HL-60/S4 treated with retinoic acid at 250 ng/mL for 4 days and 3 days (cell line): ENCODE measurements at regions not wholly inside any gene's neighbourhood (a gene's known extent, or its start where the extent isn't known, plus 50 kb on each side); places are given as distances from the start of the nearest gene placed in this dataset.
"Not testable (repeated sequence)": the region's sequence is repeated elsewhere in the genome, so short reads cannot be mapped to it uniquely, and the experiment has no call there.

Experiments
- in situ Hi-C: fragments of 300-500 bp; cut with MboI; formaldehyde crosslinking; loops from 2 replicates; pipeline ENCODE4 v1.7.0; 2022; ENCODE audit warnings: low sequenced_read_pairs

- in situ Hi-C loops = no loop called here
Observed at GRCh38 chr6:144519426-144519825, 234.3 kb downstream of the UTRN start.

- in situ Hi-C loops = no loop called here
Observed at GRCh38 chr6:144528743-144529425, 243.7 kb downstream of the UTRN start.

DNA sequence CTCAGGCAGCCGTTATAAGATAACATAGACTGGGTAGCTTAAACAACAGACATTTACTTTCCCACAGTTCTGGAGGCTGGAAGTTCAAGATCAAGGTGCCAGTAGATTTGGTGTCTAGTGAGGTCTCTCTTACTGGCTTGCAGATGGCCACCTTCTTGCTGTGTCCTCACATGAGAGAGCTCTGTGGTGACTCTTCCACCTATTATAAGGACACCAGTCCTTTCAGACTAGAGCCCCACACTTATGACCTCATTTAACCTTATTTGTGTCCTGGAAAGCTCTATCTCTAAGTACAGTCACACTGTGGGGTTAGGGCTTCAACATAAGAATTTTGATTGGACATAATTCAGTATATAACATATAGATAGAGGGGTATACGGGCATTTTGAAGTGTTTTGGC, 245.0 kb downstream of the UTRN start:
- in situ Hi-C loops = no loop called here

DNA sequence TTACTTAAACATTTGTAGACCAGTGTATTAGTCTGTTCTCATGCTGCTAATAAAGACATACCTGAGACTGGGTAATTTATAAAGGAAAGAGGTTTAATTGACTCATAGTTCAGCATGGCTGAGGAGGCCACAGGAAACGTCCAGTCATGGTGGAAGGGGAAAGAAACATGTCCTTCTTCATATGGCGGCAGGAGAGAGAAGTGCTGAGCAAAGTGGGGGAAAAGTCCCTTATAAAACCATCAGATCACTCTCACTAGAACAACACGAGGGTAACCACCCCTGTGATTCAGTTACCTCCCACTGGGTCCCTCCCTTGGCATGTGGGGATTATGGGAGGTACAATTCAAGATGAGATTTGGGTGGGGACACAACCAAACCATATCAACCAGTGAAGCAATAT, 247.1 kb downstream of the UTRN start:
- in situ Hi-C loops = not testable (repeated sequence)

DNA sequence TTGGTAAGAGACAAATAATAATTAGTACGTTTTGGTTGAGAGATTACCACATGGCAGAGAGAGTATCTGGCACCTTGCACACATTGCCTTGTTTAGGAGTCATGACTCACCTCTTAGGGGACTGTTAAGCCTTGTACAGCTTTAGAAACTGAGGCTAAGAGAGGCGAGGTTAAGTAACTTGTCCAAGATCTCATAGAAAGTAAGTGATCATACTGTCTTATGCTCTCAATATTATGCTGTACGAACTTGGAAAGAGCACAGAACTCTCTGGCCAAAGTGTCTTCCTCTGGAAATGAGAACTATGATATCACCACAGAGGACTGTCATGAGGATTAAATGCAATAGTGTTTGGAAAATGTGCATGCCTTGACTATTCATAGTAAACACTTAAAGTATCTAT, 249.0 kb downstream of the UTRN start:
- in situ Hi-C loops = no loop called here

GRCh38 chr6:144535630-144536029, 250.5 kb downstream of the UTRN start:
- in situ Hi-C loops = no loop called here

- in situ Hi-C loops = no loop called here
Observed at GRCh38 chr6:144536079-144536478, 250.9 kb downstream of the UTRN start.

GRCh38 chr6:144543006-144543871, 258.1 kb downstream of the UTRN start:
- in situ Hi-C loops = no loop called here

GRCh38 chr6:144544266-144544830, 259.2 kb downstream of the UTRN start:
- in situ Hi-C loops = no loop called here

DNA sequence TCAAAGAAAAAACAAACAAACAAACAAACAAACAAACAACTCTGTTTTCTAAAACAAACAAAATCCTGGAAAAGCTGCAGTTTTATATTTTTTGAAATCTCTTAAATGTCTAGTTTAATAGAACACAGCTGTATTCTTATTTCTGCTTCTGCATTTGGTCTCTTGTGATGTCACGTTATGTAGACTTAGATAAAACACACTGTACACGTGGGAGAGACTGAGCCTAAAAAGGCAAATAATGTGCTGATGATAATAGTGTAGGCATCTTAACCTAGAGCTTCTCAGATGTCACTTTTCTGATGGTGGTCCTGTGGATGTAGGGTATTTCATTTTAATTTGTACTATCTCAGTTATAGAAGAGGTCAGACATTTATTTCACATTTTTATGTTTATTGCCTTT, 261.7 kb downstream of the UTRN start:
- in situ Hi-C loops = no loop called here

GRCh38 chr6:144547409-144547808, 262.3 kb downstream of the UTRN start:
- in situ Hi-C loops = no loop called here

- in situ Hi-C loops = no loop called here
Observed at GRCh38 chr6:144548536-144548935, 263.4 kb downstream of the UTRN start.

GRCh38 chr6:144549837-144550747, 265.0 kb downstream of the UTRN start:
- in situ Hi-C loops = no loop called here

- in situ Hi-C loops = no loop called here
Observed at GRCh38 chr6:144551339-144551738, 266.2 kb downstream of the UTRN start.

DNA sequence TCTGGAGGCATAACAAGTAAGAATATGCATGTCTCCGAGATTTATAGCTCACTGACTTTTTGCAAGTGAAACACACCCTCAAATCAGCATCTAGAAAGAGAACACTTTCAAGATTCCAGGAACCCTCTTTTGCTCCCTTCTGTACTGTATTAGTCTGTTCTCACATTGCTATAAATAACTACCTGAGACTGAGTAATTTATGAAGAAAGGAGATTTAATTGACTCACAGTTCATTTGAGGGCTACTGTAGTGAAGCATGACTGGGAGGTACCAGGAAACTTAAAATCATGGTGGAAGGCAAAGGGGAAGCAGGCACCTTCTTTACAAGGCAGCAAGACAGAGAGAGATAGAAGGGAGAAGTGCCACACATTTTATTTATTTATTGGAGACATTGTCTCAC, 269.9 kb downstream of the UTRN start:
- in situ Hi-C loops = no loop called here

DNA sequence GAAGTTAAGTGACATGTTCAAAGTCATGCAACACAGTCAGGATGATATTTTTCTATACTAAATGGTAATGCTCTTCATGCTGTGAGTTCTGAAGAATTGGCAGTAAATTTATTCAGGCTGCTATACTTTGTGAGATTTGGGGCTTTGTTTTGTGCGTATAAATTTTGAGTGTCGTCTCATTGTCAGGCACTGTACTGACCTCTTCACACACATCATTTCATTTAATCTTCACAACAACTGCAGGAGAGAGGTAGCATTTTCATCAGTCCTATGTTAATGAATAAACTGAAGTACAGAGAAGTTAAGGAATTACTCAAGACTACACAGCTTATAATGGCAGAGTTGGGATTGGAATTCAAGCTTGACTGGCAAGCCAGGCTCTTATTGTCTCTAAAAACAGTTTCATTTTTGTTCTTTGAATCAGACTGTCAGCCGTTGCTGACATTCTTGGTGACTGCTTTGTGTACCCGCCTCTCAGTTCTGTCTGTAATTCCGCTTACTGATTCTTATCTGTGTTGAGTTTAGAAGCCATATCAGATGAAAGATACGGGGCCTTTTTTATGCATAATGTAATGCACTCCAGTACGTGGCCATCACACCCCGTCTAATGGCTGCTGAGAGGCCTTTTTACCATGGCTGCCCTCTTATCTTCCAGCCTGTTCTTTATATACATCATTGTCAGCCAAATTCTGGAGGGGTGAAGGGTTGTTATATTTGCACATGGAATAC, 274.9 kb downstream of the UTRN start:
- in situ Hi-C loops = no loop called here

DNA sequence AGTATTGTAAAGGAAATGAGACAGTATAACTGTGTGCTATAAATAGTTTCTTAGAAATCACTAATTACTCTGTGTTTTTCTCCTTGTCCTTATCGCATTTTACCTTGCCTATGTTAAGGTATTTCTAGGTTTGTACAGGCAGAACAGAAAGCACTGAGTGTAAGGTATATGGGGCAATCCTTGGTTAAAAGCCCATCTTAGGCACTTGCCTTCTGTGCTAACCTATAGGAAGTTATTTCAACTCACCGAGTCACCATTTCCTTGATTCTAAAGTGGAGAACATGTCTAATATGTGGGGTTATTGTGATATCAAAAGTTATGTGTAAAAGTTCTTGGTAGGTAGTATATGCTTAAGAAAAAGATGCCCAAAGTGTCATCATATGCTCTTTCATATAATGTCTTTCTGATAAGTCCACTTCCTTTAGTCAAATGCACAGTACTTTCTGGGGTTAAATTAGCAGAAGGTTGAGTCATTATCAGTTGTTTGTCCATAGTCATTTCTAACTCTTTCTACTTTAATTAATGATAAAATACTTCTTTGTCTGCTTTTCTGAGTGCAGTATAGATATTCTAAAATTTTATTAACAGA, 276.4 kb downstream of the UTRN start:
- in situ Hi-C loops = no loop called here

GRCh38 chr6:144564202-144564601, 279.1 kb downstream of the UTRN start:
- in situ Hi-C loops = no loop called here

DNA sequence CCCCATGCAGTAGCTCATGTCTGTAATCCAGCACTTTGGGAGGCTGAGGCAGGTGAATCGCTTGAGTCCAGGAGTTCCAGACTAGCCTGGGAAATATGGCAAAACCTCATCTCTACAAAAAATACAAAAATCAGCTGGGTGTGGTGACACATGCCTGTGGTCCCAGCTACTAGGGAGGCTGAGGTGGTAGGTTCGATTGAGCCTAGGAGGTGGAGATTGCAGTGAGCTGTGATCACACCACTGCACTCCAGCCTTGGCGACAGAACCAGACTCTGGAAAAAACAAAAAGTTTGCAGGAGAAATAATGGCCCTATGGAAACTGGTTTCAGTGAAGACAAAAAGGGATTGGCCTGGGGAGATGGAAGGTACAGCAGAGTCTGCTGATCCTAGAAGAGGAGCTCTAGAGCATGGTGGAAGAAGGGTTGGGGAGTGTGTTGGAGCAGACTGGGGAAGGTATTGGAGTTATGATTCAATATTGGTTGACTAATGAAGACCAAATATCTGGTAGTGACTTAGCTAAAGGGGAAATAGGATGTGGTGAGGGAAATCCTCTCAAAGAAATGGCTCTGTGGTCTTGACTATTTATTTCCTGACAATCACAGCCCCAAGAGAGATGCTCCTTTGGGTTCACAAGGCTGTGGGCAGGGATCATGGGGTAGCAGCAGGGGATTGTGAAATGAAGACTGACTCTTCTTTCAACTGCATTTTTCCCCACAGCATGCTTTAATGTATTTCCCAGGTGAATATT, 281.9 kb downstream of the UTRN start:
- in situ Hi-C loops = no loop called here
